Stimulated activated CD4-positive, alpha-beta T cell treated with anti-CD3 and anti-CD28 coated beads, Interleukin-15, amount 100 ng/mL, for 48 hours (primary cell): ENCODE measurements at regions not wholly inside any gene's neighbourhood (a gene's known extent, or its start where the extent isn't known, plus 50 kb on each side); places are given as distances from the start of the nearest gene placed in this dataset.
"Not testable (repeated sequence)": the region's sequence is repeated elsewhere in the genome, so short reads cannot be mapped to it uniquely, and the experiment has no call there.

Experiments
- DNase-seq, 2 donors: peaks; one replicate each; pipeline ENCODE4 v3.0.0-alpha.2; 2020; ENCODE audit warnings: low read depth in 2 of 2

GRCh38 chr21:13923175-13923574 lies 287.6 kb downstream of the LIPI start:
- not testable (repeated sequence) for DNase-seq

GRCh38 chr21:13921455-13921854 lies 289.3 kb downstream of the LIPI start:
- DNase-seq = not testable (repeated sequence)

GRCh38 chr21:13907385-13907784 lies 297.8 kb downstream of the POTED start:
- not testable (repeated sequence) for DNase-seq

GRCh38 chr21:13896596-13897247 lies 287.1 kb downstream of the POTED start:
- DNase-seq = not testable (repeated sequence)

- DNase-seq = not testable (repeated sequence)
Observed at GRCh38 chr21:13893617-13894016, 284.0 kb downstream of the POTED start.

GRCh38 chr21:13893025-13893424 lies 283.4 kb downstream of the POTED start:
- not testable (repeated sequence) for DNase-seq

- not testable (repeated sequence) for DNase-seq
Observed at GRCh38 chr21:13892146-13892751, 282.7 kb downstream of the POTED start.

GRCh38 chr21:13889176-13889575 lies 279.6 kb downstream of the POTED start:
- DNase-seq = not testable (repeated sequence)

- DNase-seq = not testable (repeated sequence)
Observed at GRCh38 chr21:13883641-13884395, 274.2 kb downstream of the POTED start.

GRCh38 chr21:13877503-13877902 lies 267.9 kb downstream of the POTED start:
- DNase-seq = not testable (repeated sequence)

GRCh38 chr21:13876999-13877398 lies 267.4 kb downstream of the POTED start:
- not testable (repeated sequence) for DNase-seq

- not testable (repeated sequence) for DNase-seq
Observed at GRCh38 chr21:13874001-13874400, 264.4 kb downstream of the POTED start.

GRCh38 chr21:13854638-13855037 lies 245.1 kb downstream of the POTED start:
- no peak for DNase-seq

- DNase-seq = not testable (repeated sequence)
Observed at GRCh38 chr21:13850808-13851207, 241.2 kb downstream of the POTED start.

GRCh38 chr21:13849489-13849888 lies 239.9 kb downstream of the POTED start:
- not testable (repeated sequence) for DNase-seq

- DNase-seq = not testable (repeated sequence)
Observed at GRCh38 chr21:13846718-13847117, 237.1 kb downstream of the POTED start.

GRCh38 chr21:13844574-13844973 lies 235.0 kb downstream of the POTED start:
- not testable (repeated sequence) for DNase-seq

- not testable (repeated sequence) for DNase-seq
Observed at GRCh38 chr21:13843081-13843480, 233.5 kb downstream of the POTED start.

GRCh38 chr21:13827666-13828065 lies 218.1 kb downstream of the POTED start:
- DNase-seq = not testable (repeated sequence)

GRCh38 chr21:13827201-13827600 lies 217.6 kb downstream of the POTED start:
- no peak for DNase-seq

GRCh38 chr21:13826511-13826910 lies 216.9 kb downstream of the POTED start:
- not testable (repeated sequence) for DNase-seq

GRCh38 chr21:13825218-13825778 lies 215.7 kb downstream of the POTED start:
- DNase-seq = not testable (repeated sequence)
